Astrocyte of the spinal cord (primary cell): ENCODE measurements at regions not wholly inside any gene's neighbourhood (a gene's known extent, or its start where the extent isn't known, plus 50 kb on each side); places are given as distances from the start of the nearest gene placed in this dataset.

ENCODE experiments used
- DNase-seq: peaks from one replicate; pipeline ENCODE4 v3.0.0; 2011; ENCODE audit warnings: low read depth, low spot score
- H3K4me3 ChIP-seq: 2 replicates; pipeline ENCODE4 v1.5.1; 2011; ENCODE audit warnings: low read depth, mild to moderate bottlenecking, low read length, moderate library complexity
- in situ Hi-C: cut with HindIII; loops from 2 replicates; pipeline ENCODE4 v1.10.0; 2017; ENCODE audit warnings: low sequenced_read_pairs
- TF ChIP-seq, protein P1 (sequence below): IDR thresholded peaks from 2 replicates; pipeline ENCODE4 v1.5.1; 2012; ENCODE audit warnings: low read depth, mild to moderate bottlenecking, low read length, inconsistent platforms

DNA sequence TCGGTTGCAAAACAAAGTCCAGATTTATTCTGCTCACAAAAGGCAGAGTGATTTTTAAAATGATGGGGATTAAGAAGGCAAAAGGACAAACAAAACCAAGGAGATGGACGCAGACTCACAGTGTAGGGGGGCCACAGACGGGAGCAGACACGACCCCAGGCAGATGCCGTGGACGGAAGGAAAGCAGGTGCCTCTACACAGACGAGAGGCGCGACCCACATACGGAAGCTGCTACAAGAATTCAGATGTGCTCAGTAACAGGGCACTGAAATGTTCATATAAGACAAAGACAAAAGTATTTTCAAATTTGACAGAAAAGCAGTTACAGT, 148.9 kb downstream of the BRD1 start:
- DNase-seq = no peak
- in situ Hi-C loops = no loop called here
- TF ChIP-seq, protein P1, sequence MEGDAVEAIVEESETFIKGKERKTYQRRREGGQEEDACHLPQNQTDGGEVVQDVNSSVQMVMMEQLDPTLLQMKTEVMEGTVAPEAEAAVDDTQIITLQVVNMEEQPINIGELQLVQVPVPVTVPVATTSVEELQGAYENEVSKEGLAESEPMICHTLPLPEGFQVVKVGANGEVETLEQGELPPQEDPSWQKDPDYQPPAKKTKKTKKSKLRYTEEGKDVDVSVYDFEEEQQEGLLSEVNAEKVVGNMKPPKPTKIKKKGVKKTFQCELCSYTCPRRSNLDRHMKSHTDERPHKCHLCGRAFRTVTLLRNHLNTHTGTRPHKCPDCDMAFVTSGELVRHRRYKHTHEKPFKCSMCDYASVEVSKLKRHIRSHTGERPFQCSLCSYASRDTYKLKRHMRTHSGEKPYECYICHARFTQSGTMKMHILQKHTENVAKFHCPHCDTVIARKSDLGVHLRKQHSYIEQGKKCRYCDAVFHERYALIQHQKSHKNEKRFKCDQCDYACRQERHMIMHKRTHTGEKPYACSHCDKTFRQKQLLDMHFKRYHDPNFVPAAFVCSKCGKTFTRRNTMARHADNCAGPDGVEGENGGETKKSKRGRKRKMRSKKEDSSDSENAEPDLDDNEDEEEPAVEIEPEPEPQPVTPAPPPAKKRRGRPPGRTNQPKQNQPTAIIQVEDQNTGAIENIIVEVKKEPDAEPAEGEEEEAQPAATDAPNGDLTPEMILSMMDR = no peak
- no peak overlapping the region for H3K4me3 ChIP-seq

DNA sequence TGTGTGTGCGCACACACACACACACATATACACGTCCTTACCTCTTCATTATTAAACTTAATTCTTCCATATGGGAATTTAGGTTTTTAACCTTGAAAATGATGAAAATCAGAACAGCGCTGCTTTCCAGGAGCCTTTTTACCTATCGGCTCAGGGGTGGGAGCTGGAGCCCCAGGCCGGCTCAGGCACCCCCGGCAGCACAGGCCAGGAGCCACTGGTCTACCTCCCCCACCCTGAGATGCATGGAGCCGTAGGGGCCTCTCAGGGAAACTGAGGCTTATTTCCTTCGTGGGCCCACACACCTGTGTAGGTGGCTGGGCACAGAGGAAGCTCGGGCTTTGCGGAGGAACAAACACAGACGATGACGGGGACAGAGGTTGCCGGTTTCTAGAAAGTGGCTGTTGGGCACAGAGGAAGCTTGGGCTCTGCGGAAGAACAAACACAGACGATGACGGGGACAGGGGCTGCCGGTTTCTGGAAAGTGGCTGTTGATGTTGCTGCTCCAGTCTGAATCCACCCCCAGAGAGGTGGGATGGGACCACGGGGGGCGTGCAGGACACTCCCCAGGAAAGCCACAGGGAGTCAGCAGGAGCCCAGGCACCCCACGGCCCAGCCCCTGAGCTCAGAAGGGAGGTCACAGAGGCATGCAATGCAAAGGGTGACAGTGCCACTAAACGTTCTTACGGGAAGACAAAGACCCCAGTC, 149.4 kb downstream of the BRD1 start:
- DNase-seq = no peak
- in situ Hi-C loops = no loop called here
- H3K4me3 ChIP-seq = no peak overlapping the region
- TF ChIP-seq, protein P1 = no peak

DNA sequence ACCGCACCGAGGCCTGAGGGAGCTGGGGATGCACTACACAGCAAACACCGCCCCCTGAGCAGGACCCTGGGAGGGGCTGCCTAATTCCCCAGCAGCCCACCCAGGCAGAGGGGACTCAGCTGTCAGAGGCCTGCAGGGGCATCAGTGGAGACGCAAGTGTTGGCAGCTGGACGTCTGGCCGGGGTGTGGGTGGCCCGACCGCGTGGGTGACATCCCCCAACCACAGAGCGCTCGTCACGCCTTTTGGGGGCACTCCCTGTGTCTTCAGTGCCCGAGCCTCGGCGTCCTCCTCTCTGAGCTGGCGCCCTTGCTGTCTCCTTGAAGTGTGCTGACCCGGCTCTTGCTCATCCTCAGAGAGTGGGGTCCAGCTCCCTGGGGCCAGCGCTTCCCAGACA, 150.2 kb downstream of the BRD1 start:
- no peak for DNase-seq
- H3K4me3 ChIP-seq = no peak overlapping the region
- TF ChIP-seq, protein P1 = no peak
- in situ Hi-C loops = no loop called here

DNA sequence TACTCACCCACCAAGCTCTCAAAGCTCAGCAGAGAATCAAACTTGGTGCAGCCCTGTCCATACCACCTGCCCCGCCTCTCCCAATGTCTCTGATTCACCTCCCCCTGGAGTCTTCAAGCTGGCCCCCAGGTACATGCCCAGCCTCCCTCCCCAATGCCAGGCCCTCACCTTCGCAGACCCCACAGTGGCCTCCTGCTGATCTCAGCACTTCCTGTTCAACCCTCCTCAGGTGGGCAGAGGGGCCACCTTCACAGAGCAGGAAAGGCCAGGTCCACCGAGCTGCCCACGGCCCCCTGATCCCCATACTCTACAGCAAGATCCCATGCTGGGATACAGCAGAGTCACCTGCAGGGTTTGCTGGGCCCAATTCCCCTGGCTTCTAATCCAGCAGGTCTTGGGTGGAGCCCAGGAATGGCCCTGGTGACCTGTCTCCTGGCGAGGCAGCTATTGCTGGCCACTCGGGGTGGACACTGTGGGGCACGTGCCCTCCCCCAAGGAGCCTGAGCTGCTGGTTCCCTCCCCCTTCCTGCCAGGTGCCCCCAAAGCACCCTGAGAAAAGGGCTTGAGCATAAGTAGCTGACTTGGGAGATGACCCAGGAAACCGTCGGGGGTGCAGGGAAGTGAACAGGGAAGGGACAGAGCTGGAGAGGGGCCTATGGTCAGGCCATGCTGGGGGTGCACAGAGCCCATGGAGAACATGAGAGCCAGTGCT, 150.7 kb downstream of the BRD1 start:
- in situ Hi-C loops = no loop called here
- no peak for DNase-seq
- TF ChIP-seq, protein P1 = no peak
- no peak overlapping the region for H3K4me3 ChIP-seq

DNA sequence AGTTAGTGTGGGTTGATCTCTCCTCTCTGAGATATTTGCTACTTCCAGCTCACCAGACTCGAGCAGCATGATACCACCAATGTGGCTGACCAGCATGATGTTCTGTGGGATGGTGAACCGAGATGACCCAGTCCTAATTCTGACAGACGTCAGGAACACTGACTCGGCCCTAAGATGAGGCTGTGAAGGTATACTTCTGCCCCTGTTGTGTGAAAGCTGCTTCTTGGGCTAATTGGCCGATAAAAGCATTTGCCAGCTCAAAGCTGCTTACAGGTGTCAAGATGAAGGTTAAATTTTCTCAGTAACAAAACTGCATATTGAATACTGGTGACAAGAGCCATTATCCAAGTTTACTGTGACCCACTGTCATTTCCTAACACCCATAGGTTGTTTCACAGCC, 151.4 kb downstream of the BRD1 start:
- H3K4me3 ChIP-seq = no peak overlapping the region
- TF ChIP-seq, protein P1 = no peak
- DNase-seq = no peak
- in situ Hi-C loops = no loop called here

DNA sequence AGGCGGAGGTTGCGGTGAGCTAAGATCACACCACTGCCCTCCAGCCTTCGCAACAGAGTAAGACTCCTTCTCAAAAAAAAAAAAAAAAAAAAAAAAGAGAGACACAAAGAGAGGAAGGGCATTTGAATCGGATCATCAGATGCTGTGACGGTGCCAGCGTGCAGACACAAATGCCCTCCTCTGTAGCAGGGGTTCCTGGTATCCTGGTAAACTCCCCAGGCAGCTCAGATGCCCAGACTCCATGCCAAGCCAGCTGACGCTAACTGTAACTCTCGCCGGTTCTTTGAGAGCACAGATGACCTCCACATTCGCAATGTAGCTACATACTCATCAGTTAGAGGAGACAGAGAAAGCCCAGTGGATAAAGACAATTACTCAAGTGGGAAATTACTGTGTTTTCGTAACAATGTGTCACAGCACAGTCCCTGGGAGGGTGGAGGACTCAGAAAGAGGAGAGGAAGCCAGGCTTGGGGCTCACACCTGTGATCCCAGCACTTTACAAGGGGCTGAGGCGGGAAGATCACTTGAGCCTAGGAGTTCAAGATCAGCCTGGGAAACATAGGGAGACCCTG, 153.1 kb downstream of the BRD1 start:
- no peak for DNase-seq
- H3K4me3 ChIP-seq = no peak overlapping the region
- TF ChIP-seq, protein P1 = no peak
- in situ Hi-C loops = no loop called here
